ENCODE measurements at regions not wholly inside any gene's neighbourhood (a gene's known extent, or its start where the extent isn't known, plus 50 kb on each side); places are given as distances from the start of the nearest gene placed in this dataset.

DNA sequence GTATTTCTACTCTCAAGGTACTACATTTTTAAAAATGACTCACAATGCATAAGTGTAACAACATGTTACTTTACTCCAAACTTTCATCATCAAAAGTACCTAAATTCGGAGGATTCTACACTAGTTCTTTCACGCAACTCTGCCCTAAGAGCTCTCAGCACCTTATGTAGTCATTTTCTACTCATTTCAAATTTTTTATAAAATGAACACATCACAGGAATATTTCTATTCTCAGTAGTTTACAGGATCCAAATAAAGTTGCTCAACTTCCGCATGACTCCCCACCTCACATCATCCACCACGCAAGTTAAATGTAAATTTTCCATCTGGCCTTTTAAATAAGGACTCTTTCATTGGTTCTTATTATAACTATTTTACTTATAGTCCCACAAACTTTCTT lies 344.9 kb upstream of the MANEA start:
- H3K27ac ChIP-seq (ENCODE audit: insufficient read depth, low read length) = no peak overlapping the region
- WGBS, 2 experiments (ENCODE audit: extremely low coverage in 2 of 2, insufficient read length in 1 of 2) = 50% methylated on average over 1 of the region's 4 CpGs; no CpG with 5 or more reads in 1 of the 2 experiments
- peak overlapping the region; percentile 52 for H2BK5ac ChIP-seq (ENCODE audit: low read depth, low read length, poor library complexity, severe bottlenecking)
- no peak overlapping the region for H4K5ac ChIP-seq (ENCODE audit: low read depth, low read length)
- H2AK9ac ChIP-seq (replicated peaks; ENCODE audit: low read depth, low read length, poor library complexity) = no peak overlapping the region
- TF ChIP-seq CEBPB (IDR thresholded peaks at IDR 0.05; ENCODE audit: low read depth, low read length) (peak; percentile 87), MXI1 (IDR thresholded peaks at IDR 0.05; ENCODE audit: borderline replicate concordance, low read depth, low read length) (no peak), POLR2A (IDR thresholded peaks at IDR 0.05; ENCODE audit: low read depth, low read length) (no peak), NFE2L2 (IDR thresholded peaks at IDR 0.05; ENCODE audit: low read depth, low read length) (no peak), CHD1 (IDR thresholded peaks at IDR 0.05; ENCODE audit: low read depth, low read length) (no peak)
- TF ChIP-seq, protein P1, sequence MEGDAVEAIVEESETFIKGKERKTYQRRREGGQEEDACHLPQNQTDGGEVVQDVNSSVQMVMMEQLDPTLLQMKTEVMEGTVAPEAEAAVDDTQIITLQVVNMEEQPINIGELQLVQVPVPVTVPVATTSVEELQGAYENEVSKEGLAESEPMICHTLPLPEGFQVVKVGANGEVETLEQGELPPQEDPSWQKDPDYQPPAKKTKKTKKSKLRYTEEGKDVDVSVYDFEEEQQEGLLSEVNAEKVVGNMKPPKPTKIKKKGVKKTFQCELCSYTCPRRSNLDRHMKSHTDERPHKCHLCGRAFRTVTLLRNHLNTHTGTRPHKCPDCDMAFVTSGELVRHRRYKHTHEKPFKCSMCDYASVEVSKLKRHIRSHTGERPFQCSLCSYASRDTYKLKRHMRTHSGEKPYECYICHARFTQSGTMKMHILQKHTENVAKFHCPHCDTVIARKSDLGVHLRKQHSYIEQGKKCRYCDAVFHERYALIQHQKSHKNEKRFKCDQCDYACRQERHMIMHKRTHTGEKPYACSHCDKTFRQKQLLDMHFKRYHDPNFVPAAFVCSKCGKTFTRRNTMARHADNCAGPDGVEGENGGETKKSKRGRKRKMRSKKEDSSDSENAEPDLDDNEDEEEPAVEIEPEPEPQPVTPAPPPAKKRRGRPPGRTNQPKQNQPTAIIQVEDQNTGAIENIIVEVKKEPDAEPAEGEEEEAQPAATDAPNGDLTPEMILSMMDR (conservative IDR thresholded peaks at IDR 0.05; ENCODE audit: low read depth, low read length) = no peak
- H3K79me1 ChIP-seq (ENCODE audit: low read depth in 1 of 2, low read length in 2 of 2) = no peaks in the 10 kb centered on the region
- ChIA-PET POLR2A (ENCODE audit: unreplicated experiment) (no interaction called here), CTCF (no interaction called here)
- H2AK5ac ChIP-seq (ENCODE audit: low read depth, low read length) = no peak overlapping the region
- no peak overlapping the region for H2AFZ ChIP-seq (replicated peaks; ENCODE audit: low read length, poor library complexity)
- no peaks in the 10 kb centered on the region for H3K9me3 ChIP-seq (ENCODE audit: control insufficient read depth, insufficient read depth, low read length)
- 0 out of 2 replicates have a peak, but pooled peaks cover 1% of the 10 kb centered on the region for H3K4me1 ChIP-seq (ENCODE audit: control insufficient read depth, insufficient read depth, low read length)
- intact Hi-C loops (cut with micrococcal nuclease) (no loop called here), dilution Hi-C loops (cut with HindIII; ENCODE audit: low sequenced_read_pairs, unreplicated experiment) (no loop called here), in situ Hi-C loops (cut with MboI; ENCODE audit: low sequenced_read_pairs) (no loop called here)
- H4K91ac ChIP-seq (ENCODE audit: insufficient read depth, low read depth, low read length) = no peak overlapping the region
- H3K23ac ChIP-seq (ENCODE audit: low read depth, low read length) = no peak overlapping the region
- no peak overlapping the region for H2BK20ac ChIP-seq (ENCODE audit: low read depth, low read length)
- H3K36me3 ChIP-seq (ENCODE audit: control insufficient read depth, insufficient read depth, low read length) = no peaks in the 10 kb centered on the region
- H3K4me3 ChIP-seq (ENCODE audit: insufficient read depth, low read depth, low read length) = no peak overlapping the region
- no peak overlapping the region for H3K9ac ChIP-seq (ENCODE audit: low read depth, low read length)
- no peak overlapping the region for H3K4ac ChIP-seq (ENCODE audit: low read depth, low read length)
- H3K14ac ChIP-seq (replicated peaks; ENCODE audit: low read depth, low read length) = no peak overlapping the region
- H3K56ac ChIP-seq (ENCODE audit: extremely low read depth, insufficient read depth, low read length) = no peak overlapping the region
- no TSS peak for BruUV-seq (replicated peaks)
- no peak overlapping the region for H2BK120ac ChIP-seq (ENCODE audit: low read depth, low read length)
- peak; percentile 75 for DNase-seq
- H3K27me3 ChIP-seq (ENCODE audit: control insufficient read depth, insufficient read depth, low read length) = no peaks in the 10 kb centered on the region
- no peaks in the 10 kb centered on the region for H3K9me1 ChIP-seq (ENCODE audit: insufficient read depth, low read length)
- no peaks in the 10 kb centered on the region for H4K20me1 ChIP-seq (ENCODE audit: insufficient read depth, low read length)
- ATAC-seq (ENCODE audit: low read depth) = peak; percentile 49
- no peak overlapping the region for H3K4me2 ChIP-seq (ENCODE audit: low read depth, low read length)
- H2BK15ac ChIP-seq (ENCODE audit: low read depth, low read length) = no peak overlapping the region
- H3K18ac ChIP-seq (ENCODE audit: low read depth, low read length) = no peak overlapping the region
- H4K8ac ChIP-seq (ENCODE audit: low read depth in 2 of 2, low read length in 2 of 2) = no peak overlapping the region; a peak in 1 of 4 replicates

All from IMR-90 (cell line).